ENCODE measurements at regions not wholly inside any gene's neighbourhood (a gene's known extent, or its start where the extent isn't known, plus 50 kb on each side); places are given as distances from the start of the nearest gene placed in this dataset.
"Not testable (repeated sequence)": the region's sequence is repeated elsewhere in the genome, so short reads cannot be mapped to it uniquely, and the experiment has no call there.

- TF ChIP-seq POLR2AphosphoS5, POLR2A, CTCF (IDR thresholded peaks at IDR 0.05): not testable (repeated sequence)
These were observed 247.5 kb upstream of the TPTE start for GRCh38 chr21:10273794-10274338.

Measured in suprapubic skin (tissue), 4 donors.